Vagina (tissue), 2 donors: ENCODE measurements at regions not wholly inside any gene's neighbourhood (a gene's known extent, or its start where the extent isn't known, plus 50 kb on each side); places are given as distances from the start of the nearest gene placed in this dataset.

ENCODE experiments used
- POLR2A ChIP-seq, 2 donors: fragments of 450-650 bp; IDR thresholded peaks; one replicate each; pipeline ENCODE4 v1.6.1; 2017; ENCODE audit warnings: antibody characterized with exemption in 2 of 2, mild to moderate bottlenecking in 2 of 2, moderate library complexity in 2 of 2
- TF ChIP-seq, protein P1 (sequence below), 3 experiments: fragments of 450-650 bp in 2 of 3; fragments of 200-600 bp in 1 of 3; sonication (generic) in 1 of 3; IDR thresholded peaks; one replicate each; pipeline ENCODE4 v1.5.1; 2017 to 2019; ENCODE audit warnings: antibody characterized with exemption in 3 of 3, mild to moderate bottlenecking in 2 of 3, moderate library complexity in 2 of 3

DNA sequence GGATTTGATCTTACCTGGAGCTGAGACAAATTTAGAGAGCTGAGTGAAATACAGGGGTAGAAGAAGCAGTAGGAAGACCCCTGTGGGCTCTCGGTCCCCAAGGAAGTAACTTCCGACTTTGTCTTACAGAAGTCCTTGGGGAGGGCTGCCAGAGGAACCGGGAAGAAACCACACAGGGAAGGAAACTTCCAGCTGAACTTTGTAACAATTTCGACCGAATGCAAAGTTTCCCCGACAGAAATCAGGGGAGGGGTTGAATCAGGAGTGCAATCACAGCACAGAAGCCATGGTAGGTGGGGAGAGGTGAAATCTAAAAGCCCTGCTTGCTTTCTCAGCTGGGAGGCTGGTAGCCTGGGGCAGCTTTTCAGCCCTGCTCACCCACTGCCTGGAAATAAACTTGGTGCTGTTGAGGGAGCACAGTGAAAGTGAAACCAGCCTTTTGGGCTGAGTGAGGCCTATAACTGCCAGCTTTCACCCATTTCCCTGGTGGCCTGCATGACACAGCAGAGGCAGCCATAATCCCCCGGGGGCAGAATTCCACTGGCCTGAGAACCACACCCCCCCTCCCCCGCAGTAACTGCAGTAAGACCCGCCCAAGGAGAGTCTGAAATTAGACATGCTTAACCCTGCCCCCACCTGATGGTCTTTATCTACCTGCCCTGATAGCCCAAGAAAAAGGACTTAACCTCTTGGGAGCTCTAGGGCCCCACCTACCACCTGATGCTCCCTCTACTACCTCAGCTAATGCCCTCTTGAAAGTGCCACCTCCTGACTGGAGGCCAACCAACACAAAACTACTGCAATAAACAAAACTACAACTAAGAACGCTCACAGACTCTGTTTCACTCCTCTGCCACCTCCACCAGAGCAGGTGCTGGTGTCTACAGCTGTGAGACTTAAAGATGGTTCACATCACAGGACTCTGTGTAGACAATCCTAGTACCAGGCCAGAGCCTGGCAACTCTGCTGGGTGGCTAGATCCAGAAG lies 248.2 kb downstream of the PARM1 start:
- TF ChIP-seq, protein P1, sequence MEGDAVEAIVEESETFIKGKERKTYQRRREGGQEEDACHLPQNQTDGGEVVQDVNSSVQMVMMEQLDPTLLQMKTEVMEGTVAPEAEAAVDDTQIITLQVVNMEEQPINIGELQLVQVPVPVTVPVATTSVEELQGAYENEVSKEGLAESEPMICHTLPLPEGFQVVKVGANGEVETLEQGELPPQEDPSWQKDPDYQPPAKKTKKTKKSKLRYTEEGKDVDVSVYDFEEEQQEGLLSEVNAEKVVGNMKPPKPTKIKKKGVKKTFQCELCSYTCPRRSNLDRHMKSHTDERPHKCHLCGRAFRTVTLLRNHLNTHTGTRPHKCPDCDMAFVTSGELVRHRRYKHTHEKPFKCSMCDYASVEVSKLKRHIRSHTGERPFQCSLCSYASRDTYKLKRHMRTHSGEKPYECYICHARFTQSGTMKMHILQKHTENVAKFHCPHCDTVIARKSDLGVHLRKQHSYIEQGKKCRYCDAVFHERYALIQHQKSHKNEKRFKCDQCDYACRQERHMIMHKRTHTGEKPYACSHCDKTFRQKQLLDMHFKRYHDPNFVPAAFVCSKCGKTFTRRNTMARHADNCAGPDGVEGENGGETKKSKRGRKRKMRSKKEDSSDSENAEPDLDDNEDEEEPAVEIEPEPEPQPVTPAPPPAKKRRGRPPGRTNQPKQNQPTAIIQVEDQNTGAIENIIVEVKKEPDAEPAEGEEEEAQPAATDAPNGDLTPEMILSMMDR (IDR thresholded peaks at IDR 0.05), result no peak
- TF ChIP-seq POLR2A (IDR thresholded peaks at IDR 0.05), result no peak
